ENCODE measurements at regions not wholly inside any gene's neighbourhood (a gene's known extent, or its start where the extent isn't known, plus 50 kb on each side); places are given as distances from the start of the nearest gene placed in this dataset.

DNA sequence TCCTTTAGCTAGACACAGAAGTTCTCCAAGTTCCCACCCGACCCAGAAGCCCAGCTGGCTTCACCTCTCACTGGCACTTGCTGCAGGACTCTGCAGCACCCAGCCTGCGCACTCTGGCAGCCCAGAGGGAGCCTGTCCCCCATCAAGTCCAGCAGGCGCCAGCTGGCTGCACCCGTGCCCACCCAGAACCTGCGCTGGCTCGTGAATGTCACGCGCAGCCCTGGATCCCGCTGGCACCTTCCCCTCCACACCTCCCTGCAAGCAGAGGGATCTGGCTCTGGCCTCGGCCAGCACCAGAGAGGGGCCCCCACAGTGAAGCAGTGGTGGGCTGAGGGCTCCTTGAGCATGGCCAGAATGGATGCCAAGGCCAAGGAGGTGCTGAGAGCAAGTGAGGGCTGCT, 187.6 kb upstream of the HAND2 start:
- H3K4me3 ChIP-seq (ENCODE audit: control insufficient read depth, low read depth, low read length) = no peak overlapping the region
- DNase-seq (ENCODE audit: low read depth) = no peak
- TF ChIP-seq, protein P1, sequence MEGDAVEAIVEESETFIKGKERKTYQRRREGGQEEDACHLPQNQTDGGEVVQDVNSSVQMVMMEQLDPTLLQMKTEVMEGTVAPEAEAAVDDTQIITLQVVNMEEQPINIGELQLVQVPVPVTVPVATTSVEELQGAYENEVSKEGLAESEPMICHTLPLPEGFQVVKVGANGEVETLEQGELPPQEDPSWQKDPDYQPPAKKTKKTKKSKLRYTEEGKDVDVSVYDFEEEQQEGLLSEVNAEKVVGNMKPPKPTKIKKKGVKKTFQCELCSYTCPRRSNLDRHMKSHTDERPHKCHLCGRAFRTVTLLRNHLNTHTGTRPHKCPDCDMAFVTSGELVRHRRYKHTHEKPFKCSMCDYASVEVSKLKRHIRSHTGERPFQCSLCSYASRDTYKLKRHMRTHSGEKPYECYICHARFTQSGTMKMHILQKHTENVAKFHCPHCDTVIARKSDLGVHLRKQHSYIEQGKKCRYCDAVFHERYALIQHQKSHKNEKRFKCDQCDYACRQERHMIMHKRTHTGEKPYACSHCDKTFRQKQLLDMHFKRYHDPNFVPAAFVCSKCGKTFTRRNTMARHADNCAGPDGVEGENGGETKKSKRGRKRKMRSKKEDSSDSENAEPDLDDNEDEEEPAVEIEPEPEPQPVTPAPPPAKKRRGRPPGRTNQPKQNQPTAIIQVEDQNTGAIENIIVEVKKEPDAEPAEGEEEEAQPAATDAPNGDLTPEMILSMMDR (conservative IDR thresholded peaks at IDR 0.05; ENCODE audit: control insufficient read depth, insufficient read depth, low read depth, low read length) = no peak

DNA sequence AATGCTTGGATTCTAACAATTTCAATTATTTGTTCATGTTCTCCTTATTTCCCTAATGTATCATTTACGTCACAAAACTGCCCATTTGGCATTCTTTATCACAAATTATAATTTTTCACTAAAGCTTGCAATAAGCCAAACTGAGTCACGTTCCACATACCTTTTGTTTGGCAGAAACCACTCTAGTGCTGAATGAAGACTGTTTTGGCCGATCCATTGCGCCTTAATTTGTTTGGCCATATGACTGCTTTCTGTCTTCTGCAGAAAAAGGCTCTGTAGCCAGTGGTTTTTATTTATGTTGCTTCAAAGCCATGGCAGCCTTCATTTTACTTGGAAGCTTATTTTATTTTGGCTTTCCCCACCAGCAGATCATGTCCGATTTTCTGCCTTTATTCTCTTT, 184.4 kb upstream of the HAND2 start:
- no peak for DNase-seq (ENCODE audit: low read depth)
- TF ChIP-seq, protein P1 (conservative IDR thresholded peaks at IDR 0.05; ENCODE audit: control insufficient read depth, insufficient read depth, low read depth, low read length) = no peak
- H3K4me3 ChIP-seq (ENCODE audit: control insufficient read depth, low read depth, low read length) = no peak overlapping the region

DNA sequence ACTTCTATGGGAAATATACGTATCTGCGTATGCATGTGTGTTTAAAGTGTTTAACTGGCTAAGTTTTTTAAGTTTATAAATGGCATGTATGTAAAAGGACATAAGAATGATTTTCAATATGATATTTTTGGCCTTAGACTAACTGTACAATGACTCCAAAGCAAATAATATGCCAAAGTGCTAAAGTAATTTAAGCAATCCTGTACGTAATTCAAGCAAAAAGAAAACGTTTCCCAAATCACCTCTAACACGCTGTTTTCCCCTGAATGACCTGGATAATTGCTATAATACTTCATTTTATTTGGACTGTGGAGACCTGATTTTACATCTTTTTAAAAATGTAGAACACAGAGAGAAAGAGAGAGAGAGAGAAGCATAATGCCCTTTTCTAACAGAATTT, 183.0 kb upstream of the HAND2 start:
- TF ChIP-seq, protein P1 (conservative IDR thresholded peaks at IDR 0.05; ENCODE audit: control insufficient read depth, insufficient read depth, low read depth, low read length) = no peak
- no peak overlapping the region for H3K4me3 ChIP-seq (ENCODE audit: control insufficient read depth, low read depth, low read length)
- no peak for DNase-seq (ENCODE audit: low read depth)

DNA sequence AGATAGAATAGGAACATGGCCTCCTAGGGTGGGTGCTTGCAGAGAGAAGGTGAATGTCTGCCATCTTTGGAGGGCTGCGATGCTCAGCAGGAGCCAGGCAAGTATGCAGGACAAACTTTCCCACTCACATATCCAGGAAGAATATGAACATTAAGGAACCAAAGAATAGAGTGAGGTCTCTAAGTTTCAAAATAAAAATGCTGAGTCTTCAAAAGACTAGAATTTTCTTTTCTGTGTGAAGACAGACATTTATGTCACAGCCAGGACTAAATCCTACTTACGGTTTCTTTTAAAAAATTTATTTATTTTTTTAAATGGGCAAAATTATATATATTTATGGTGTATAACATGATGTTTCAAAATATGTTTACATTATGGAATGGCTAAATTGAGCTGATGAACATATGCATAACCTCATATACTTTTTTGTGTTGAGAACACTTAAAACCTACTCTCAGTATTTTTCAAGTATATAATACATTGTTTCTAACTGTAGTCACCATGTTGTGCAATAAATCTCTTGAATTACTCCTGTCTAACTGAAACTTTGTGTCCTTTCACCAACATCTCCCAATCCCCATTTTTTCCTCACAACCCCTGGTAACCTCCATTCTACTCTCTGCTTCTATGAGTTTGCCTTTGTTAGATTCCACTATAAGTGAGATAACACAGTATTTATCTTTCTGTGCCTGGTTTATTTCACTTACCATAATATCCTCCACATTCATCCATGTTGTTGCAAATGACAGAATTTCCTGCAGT, 177.8 kb upstream of the HAND2 start:
- DNase-seq (ENCODE audit: low read depth) = no peak
- TF ChIP-seq, protein P1 (conservative IDR thresholded peaks at IDR 0.05; ENCODE audit: control insufficient read depth, insufficient read depth, low read depth, low read length) = no peak
- no peak overlapping the region for H3K4me3 ChIP-seq (ENCODE audit: control insufficient read depth, low read depth, low read length)

DNA sequence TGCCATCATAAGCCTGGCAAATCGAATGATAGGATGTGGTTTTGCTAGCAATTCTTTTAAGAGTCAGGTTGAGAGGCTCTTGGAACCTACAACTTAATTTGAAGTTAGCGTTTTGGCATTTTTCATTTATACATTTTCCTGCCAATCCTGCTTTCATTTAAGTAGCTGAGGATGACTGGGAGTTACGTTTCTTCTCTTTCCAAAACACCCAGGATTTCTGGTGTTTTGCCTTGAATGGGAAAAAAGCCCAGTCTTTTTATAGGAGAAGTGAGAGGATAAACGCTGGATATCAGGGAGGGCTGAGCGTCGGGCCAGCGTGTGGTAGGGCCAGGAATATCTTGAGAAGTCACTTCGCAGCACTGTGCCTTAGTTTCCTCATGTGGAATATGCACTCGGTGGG, 174.2 kb upstream of the HAND2 start:
- no peak overlapping the region for H3K4me3 ChIP-seq (ENCODE audit: control insufficient read depth, low read depth, low read length)
- TF ChIP-seq, protein P1 (conservative IDR thresholded peaks at IDR 0.05; ENCODE audit: control insufficient read depth, insufficient read depth, low read depth, low read length) = no peak
- no peak for DNase-seq (ENCODE audit: low read depth)

DNA sequence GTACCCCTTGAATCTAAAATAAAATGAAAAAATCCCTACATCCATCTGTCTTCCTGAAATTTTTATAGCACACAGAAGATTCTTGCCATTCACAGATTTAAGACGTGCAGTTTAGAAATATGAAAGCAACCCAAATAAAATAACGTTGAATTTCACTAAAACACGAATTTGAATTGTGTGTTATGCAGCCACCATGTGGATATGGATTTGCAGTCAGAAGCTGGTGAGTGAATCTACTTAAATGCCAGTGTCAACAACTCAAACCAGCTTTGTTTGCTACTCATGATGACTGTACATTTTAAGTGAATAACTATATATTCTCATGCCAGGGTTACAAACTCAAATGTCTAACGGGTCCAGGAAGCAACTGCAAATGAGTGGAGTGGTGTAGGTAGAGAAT, 173.0 kb upstream of the HAND2 start:
- TF ChIP-seq, protein P1 (conservative IDR thresholded peaks at IDR 0.05; ENCODE audit: control insufficient read depth, insufficient read depth, low read depth, low read length) = no peak
- no peak overlapping the region for H3K4me3 ChIP-seq (ENCODE audit: control insufficient read depth, low read depth, low read length)
- peak; percentile 69 for DNase-seq (ENCODE audit: low read depth)
